ENCODE measurements at regions not wholly inside any gene's neighbourhood (a gene's known extent, or its start where the extent isn't known, plus 50 kb on each side); places are given as distances from the start of the nearest gene placed in this dataset.

DNA sequence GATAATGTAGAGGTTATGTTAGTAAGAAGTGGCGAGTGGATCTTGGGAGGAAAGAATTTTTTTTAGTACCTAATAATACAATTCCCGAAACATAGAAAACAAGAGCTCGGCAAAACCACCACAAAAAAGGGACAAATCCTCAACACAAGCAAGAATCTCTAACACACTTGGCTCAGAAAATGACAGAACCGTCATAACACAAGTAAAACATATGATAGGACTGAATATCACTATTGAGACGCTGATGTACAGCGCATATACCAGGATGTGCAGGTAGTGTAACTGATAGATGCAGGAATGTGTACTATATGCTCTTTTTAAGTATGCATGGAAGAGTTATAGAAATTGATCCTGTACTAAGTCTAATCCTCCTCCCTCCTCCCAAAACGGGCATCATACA is 564.5 kb downstream of the BCL11B start:
- no peaks in the 10 kb centered on the region for H3K9me2 ChIP-seq (replicated peaks; ENCODE audit: insufficient read depth)
- WGBS (ENCODE audit: low lambda C conversion rate, missing lambda C conversion rate), result 89% methylated on average over 7 of the region's 7 CpGs
- no peaks in the 10 kb centered on the region for H3K79me2 ChIP-seq
- no peak overlapping the region for H3K4me3 ChIP-seq
- DNase-seq (ENCODE audit: low spot score), result no peak
- peaks cover 4% of the 10 kb centered on the region for H3K27me3 ChIP-seq
- H3K27ac ChIP-seq, result no peak overlapping the region
- TF ChIP-seq EZH2phosphoT487 (IDR thresholded peaks at IDR 0.05; ENCODE audit: low read depth, severe bottlenecking, unreplicated experiment) (no peak), EZH2 (IDR thresholded peaks at IDR 0.05; ENCODE audit: borderline replicate concordance) (no peak)
- TF ChIP-seq, protein P1, sequence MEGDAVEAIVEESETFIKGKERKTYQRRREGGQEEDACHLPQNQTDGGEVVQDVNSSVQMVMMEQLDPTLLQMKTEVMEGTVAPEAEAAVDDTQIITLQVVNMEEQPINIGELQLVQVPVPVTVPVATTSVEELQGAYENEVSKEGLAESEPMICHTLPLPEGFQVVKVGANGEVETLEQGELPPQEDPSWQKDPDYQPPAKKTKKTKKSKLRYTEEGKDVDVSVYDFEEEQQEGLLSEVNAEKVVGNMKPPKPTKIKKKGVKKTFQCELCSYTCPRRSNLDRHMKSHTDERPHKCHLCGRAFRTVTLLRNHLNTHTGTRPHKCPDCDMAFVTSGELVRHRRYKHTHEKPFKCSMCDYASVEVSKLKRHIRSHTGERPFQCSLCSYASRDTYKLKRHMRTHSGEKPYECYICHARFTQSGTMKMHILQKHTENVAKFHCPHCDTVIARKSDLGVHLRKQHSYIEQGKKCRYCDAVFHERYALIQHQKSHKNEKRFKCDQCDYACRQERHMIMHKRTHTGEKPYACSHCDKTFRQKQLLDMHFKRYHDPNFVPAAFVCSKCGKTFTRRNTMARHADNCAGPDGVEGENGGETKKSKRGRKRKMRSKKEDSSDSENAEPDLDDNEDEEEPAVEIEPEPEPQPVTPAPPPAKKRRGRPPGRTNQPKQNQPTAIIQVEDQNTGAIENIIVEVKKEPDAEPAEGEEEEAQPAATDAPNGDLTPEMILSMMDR (IDR thresholded peaks at IDR 0.05; ENCODE audit: poor library complexity), result no peak
- H2AFZ ChIP-seq, result no peak overlapping the region
- no peaks in the 10 kb centered on the region for H3K9me3 ChIP-seq (ENCODE audit: low read depth)
- no peak overlapping the region for H3K4me2 ChIP-seq
- no peaks in the 10 kb centered on the region for H3K36me3 ChIP-seq (replicated peaks; ENCODE audit: insufficient read depth, low read depth)
- H4K20me1 ChIP-seq (ENCODE audit: insufficient read depth, poor library complexity, severe bottlenecking), result no peaks in the 10 kb centered on the region
- H3K4me1 ChIP-seq (ENCODE audit: insufficient read depth), result no peaks in the 10 kb centered on the region

DNA sequence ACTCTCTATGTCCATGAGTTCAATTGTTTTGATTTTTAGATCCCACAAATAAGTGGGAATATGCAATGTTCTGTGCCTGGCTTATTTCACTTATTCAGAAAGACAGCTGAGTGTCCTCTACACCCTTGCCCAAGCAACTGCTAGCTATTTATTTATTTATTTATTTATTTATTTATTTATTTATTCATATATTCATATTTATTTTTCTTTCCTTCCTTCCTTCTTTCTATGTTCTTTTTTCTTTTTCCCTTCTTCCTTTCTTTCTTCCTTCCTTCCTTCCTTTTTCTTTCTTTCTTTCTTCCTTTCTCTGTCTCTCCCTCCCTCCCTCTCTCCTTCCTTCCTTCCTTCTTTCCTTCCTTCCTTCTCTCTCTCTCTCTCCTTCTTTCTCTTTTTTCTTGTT is 563.4 kb downstream of the BCL11B start:
- no peak overlapping the region for H2AFZ ChIP-seq
- no peaks in the 10 kb centered on the region for H3K9me2 ChIP-seq (replicated peaks; ENCODE audit: insufficient read depth)
- H4K20me1 ChIP-seq (ENCODE audit: insufficient read depth, poor library complexity, severe bottlenecking), result no peaks in the 10 kb centered on the region
- no peaks in the 10 kb centered on the region for H3K4me1 ChIP-seq (ENCODE audit: insufficient read depth)
- TF ChIP-seq EZH2phosphoT487 (IDR thresholded peaks at IDR 0.05; ENCODE audit: low read depth, severe bottlenecking, unreplicated experiment) (no peak), EZH2 (IDR thresholded peaks at IDR 0.05; ENCODE audit: borderline replicate concordance) (no peak)
- TF ChIP-seq, protein P1 (IDR thresholded peaks at IDR 0.05; ENCODE audit: poor library complexity), result no peak
- DNase-seq (ENCODE audit: low spot score), result no peak
- no peaks in the 10 kb centered on the region for H3K9me3 ChIP-seq (ENCODE audit: low read depth)
- H3K79me2 ChIP-seq, result no peaks in the 10 kb centered on the region
- no peak overlapping the region for H3K27ac ChIP-seq
- H3K4me2 ChIP-seq, result no peak overlapping the region
- H3K4me3 ChIP-seq, result no peak overlapping the region
- peaks cover 4% of the 10 kb centered on the region for H3K27me3 ChIP-seq
- H3K36me3 ChIP-seq (replicated peaks; ENCODE audit: insufficient read depth, low read depth), result no peaks in the 10 kb centered on the region

DNA sequence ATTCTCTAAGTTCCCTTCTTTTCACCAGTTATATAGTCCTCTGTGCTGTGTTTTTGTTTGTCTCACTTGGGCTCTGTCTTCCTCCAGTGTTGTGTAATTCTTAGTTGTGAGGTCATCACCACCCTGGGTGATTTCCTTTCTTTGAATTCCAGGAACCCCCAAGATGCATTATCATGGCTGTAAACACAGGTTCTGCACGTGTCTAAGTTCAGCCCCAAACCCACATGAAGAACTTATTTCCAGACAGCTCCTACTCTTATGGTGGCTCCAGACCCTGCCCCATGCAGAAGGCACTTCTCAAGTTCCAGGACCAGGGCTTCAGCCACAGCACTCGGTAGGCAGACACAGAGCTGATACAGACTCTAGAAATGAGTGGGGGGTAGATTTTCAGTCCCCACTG is 560.5 kb downstream of the BCL11B start:
- TF ChIP-seq EZH2 (IDR thresholded peaks at IDR 0.05; ENCODE audit: borderline replicate concordance) (no peak), EZH2phosphoT487 (IDR thresholded peaks at IDR 0.05; ENCODE audit: low read depth, severe bottlenecking, unreplicated experiment) (no peak)
- TF ChIP-seq, protein P1 (IDR thresholded peaks at IDR 0.05; ENCODE audit: poor library complexity), result no peak
- H3K4me2 ChIP-seq, result no peak overlapping the region
- DNase-seq (ENCODE audit: low spot score), result no peak
- H3K27ac ChIP-seq, result no peak overlapping the region
- no peaks in the 10 kb centered on the region for H3K4me1 ChIP-seq (ENCODE audit: insufficient read depth)
- WGBS (ENCODE audit: low lambda C conversion rate, missing lambda C conversion rate), result 57% methylated on average over 2 of the region's 2 CpGs
- H3K36me3 ChIP-seq (replicated peaks; ENCODE audit: insufficient read depth, low read depth), result no peaks in the 10 kb centered on the region
- H3K4me3 ChIP-seq, result no peak overlapping the region
- peaks cover 4% of the 10 kb centered on the region for H3K27me3 ChIP-seq
- no peaks in the 10 kb centered on the region for H3K9me3 ChIP-seq (ENCODE audit: low read depth)
- no peaks in the 10 kb centered on the region for H3K9me2 ChIP-seq (replicated peaks; ENCODE audit: insufficient read depth)
- no peaks in the 10 kb centered on the region for H4K20me1 ChIP-seq (ENCODE audit: insufficient read depth, poor library complexity, severe bottlenecking)
- no peaks in the 10 kb centered on the region for H3K79me2 ChIP-seq
- H2AFZ ChIP-seq, result no peak overlapping the region
